Inflammatory macrophage (primary cell): ENCODE measurements at regions not wholly inside any gene's neighbourhood (a gene's known extent, or its start where the extent isn't known, plus 50 kb on each side); places are given as distances from the start of the nearest gene placed in this dataset.
"Not testable (repeated sequence)": the region's sequence is repeated elsewhere in the genome, so short reads cannot be mapped to it uniquely, and the experiment has no call there.

Experiments used
- DNase-seq, 2 donors: peaks; one replicate each; pipeline ENCODE4 v3.0.0-alpha.2; 2020 to 2022

- DNase-seq = no peak
Observed at GRCh38 chr12:127459166-127459565, 807.8 kb upstream of the TMEM132C start.

- DNase-seq = no peak
Observed at GRCh38 chr12:127459687-127460086, 807.3 kb upstream of the TMEM132C start.

GRCh38 chr12:127463237-127463636 lies 803.7 kb upstream of the TMEM132C start:
- DNase-seq = no peak

GRCh38 chr12:127469331-127469730 lies 797.6 kb upstream of the TMEM132C start:
- DNase-seq = no peak

GRCh38 chr12:127473766-127474165 lies 793.2 kb upstream of the TMEM132C start:
- no peak for DNase-seq

- no peak for DNase-seq
Observed at GRCh38 chr12:127479256-127479655, 787.7 kb upstream of the TMEM132C start.

- no peak for DNase-seq
Observed at GRCh38 chr12:127480775-127481314, 786.1 kb upstream of the TMEM132C start.

GRCh38 chr12:127482950-127483349 lies 784.0 kb upstream of the TMEM132C start:
- no peak for DNase-seq

- DNase-seq = no peak
Observed at GRCh38 chr12:127485528-127485927, 781.4 kb upstream of the TMEM132C start.

GRCh38 chr12:127487031-127487430 lies 779.9 kb upstream of the TMEM132C start:
- no peak for DNase-seq

GRCh38 chr12:127489061-127489460 lies 777.9 kb upstream of the TMEM132C start:
- DNase-seq = no peak

- no peak for DNase-seq
Observed at GRCh38 chr12:127494961-127495915, 771.7 kb upstream of the TMEM132C start.

GRCh38 chr12:127496255-127496654 lies 770.7 kb upstream of the TMEM132C start:
- no peak for DNase-seq

GRCh38 chr12:127500512-127501035 lies 766.4 kb upstream of the TMEM132C start:
- DNase-seq = no peak

GRCh38 chr12:127501916-127502315 lies 765.1 kb upstream of the TMEM132C start:
- DNase-seq = no peak

GRCh38 chr12:127503246-127503645 lies 763.7 kb upstream of the TMEM132C start:
- DNase-seq = no peak

GRCh38 chr12:127503996-127504395 lies 763.0 kb upstream of the TMEM132C start:
- DNase-seq = not testable (repeated sequence)

GRCh38 chr12:127504874-127505273 lies 762.1 kb upstream of the TMEM132C start:
- DNase-seq = no peak

- no peak for DNase-seq
Observed at GRCh38 chr12:127507341-127507740, 759.6 kb upstream of the TMEM132C start.

GRCh38 chr12:127509066-127509778 lies 757.7 kb upstream of the TMEM132C start:
- no peak for DNase-seq

GRCh38 chr12:127515941-127516340 lies 751.0 kb upstream of the TMEM132C start:
- no peak for DNase-seq

- DNase-seq = no peak
Observed at GRCh38 chr12:127516467-127516866, 750.5 kb upstream of the TMEM132C start.

GRCh38 chr12:127519779-127520178 lies 747.2 kb upstream of the TMEM132C start:
- DNase-seq = no peak
